Suprapubic skin (tissue), 4 donors: ENCODE measurements at regions not wholly inside any gene's neighbourhood (a gene's known extent, or its start where the extent isn't known, plus 50 kb on each side); places are given as distances from the start of the nearest gene placed in this dataset.

Source experiments
- DNase-seq, 2 donors: peaks; one replicate each; pipeline ENCODE4 v3.0.0-alpha.2; 2019; ENCODE audit warnings: low spot score in 2 of 2
- H3K27ac ChIP-seq: fragments of 200-600 bp; sonication (generic); one replicate; pipeline ENCODE4 v1.5.1; 2019
- H3K27me3 ChIP-seq: fragments of 200-600 bp; sonication (generic); one replicate; pipeline ENCODE4 v1.5.1; 2019
- H3K36me3 ChIP-seq: fragments of 200-600 bp; sonication (generic); one replicate; pipeline ENCODE4 v1.5.1; 2019
- H3K4me1 ChIP-seq: fragments of 200-600 bp; sonication (generic); one replicate; pipeline ENCODE4 v1.5.1; 2019
- H3K4me3 ChIP-seq: fragments of 200-600 bp; sonication (generic); one replicate; pipeline ENCODE4 v1.5.1; 2019; ENCODE audit warnings: mild to moderate bottlenecking
- H3K9me3 ChIP-seq: fragments of 200-600 bp; sonication (generic); one replicate; pipeline ENCODE4 v1.5.1; 2019
- CTCF ChIP-seq, 2 donors: fragments of 200-600 bp in 1 of 2; fragments of 450-650 bp in 1 of 2; sonication (generic) in 1 of 2; IDR thresholded peaks; one replicate each; pipeline ENCODE4 v1.5.1; 2016 to 2019; ENCODE audit warnings: antibody characterized with exemption in 2 of 2, mild to moderate bottlenecking in 1 of 2, moderate library complexity in 1 of 2
- EP300 ChIP-seq: sonication (generic); formaldehyde crosslinking; IDR thresholded peaks from one replicate; pipeline ENCODE4 v1.6.1; 2017; ENCODE audit warnings: antibody characterized with exemption
- POLR2A ChIP-seq, 2 donors: fragments of 450-650 bp; IDR thresholded peaks; one replicate each; pipeline ENCODE4 v1.6.1; 2017; ENCODE audit warnings: antibody characterized with exemption in 2 of 2, mild to moderate bottlenecking in 2 of 2, moderate library complexity in 2 of 2
- POLR2AphosphoS5 ChIP-seq, 3 donors: sonication (generic); formaldehyde crosslinking; IDR thresholded peaks; one replicate each; pipeline ENCODE4 v1.6.1; 2017; ENCODE audit warnings: antibody characterized with exemption in 3 of 3
- WGBS: methylation state at CpG from one replicate; pipeline ENCODE4 v1.1.5; 2018; 5-methylcytosine and 5-hydroxymethylcytosine counted together

- Histone ChIP-seq H3K9me3 (peaks cover 19% of the 10 kb centered on the region), H3K4me3 (no peak overlapping the region), H3K27me3 (no peaks in the 10 kb centered on the region), H3K27ac (no peak overlapping the region), H3K4me1 (no peaks in the 10 kb centered on the region), H3K36me3 (no peaks in the 10 kb centered on the region)
- WGBS: 100% methylated on average over 1 of the region's 3 CpGs
- TF ChIP-seq POLR2AphosphoS5 (IDR thresholded peaks at IDR 0.05): no peak
- TF ChIP-seq CTCF (IDR thresholded peaks at IDR 0.05): no peak
- TF ChIP-seq POLR2A (IDR thresholded peaks at IDR 0.05): no peak
- no peak for TF ChIP-seq EP300
- DNase-seq: no peak
Measured at GRCh38 chr12:86627001-86627400, 370.8 kb upstream of the MGAT4C start.

- Histone ChIP-seq H3K9me3 (peaks cover 17% of the 10 kb centered on the region), H3K4me3 (no peak overlapping the region), H3K27me3 (no peaks in the 10 kb centered on the region), H3K27ac (no peak overlapping the region), H3K4me1 (no peaks in the 10 kb centered on the region), H3K36me3 (no peaks in the 10 kb centered on the region)
- TF ChIP-seq EP300 (no peak), POLR2A (IDR thresholded peaks at IDR 0.05) (no peak), CTCF (IDR thresholded peaks at IDR 0.05) (no peak), POLR2AphosphoS5 (IDR thresholded peaks at IDR 0.05) (no peak)
- no peak for DNase-seq
- 69% methylated on average over 1 of the region's 1 CpG for WGBS
Measured at GRCh38 chr12:86623267-86623666, 367.1 kb upstream of the MGAT4C start.

- DNase-seq: no peak
- TF ChIP-seq POLR2AphosphoS5 (IDR thresholded peaks at IDR 0.05) (no peak), POLR2A (IDR thresholded peaks at IDR 0.05) (no peak), CTCF (IDR thresholded peaks at IDR 0.05) (no peak), EP300 (no peak)
- 83% methylated on average over 2 of the region's 2 CpGs for WGBS
- H3K9me3 ChIP-seq: peaks cover 17% of the 10 kb centered on the region
- no peak overlapping the region for H3K4me3 ChIP-seq
- no peaks in the 10 kb centered on the region for H3K27me3 ChIP-seq
- no peaks in the 10 kb centered on the region for H3K4me1 ChIP-seq
- no peak overlapping the region for H3K27ac ChIP-seq
- H3K36me3 ChIP-seq: no peaks in the 10 kb centered on the region
Measured at GRCh38 chr12:86621957-86622356, 365.8 kb upstream of the MGAT4C start.

GRCh38 chr12:86613311-86613710 lies 357.1 kb upstream of the MGAT4C start:
- TF ChIP-seq EP300 (no peak), POLR2A (IDR thresholded peaks at IDR 0.05) (no peak), CTCF (IDR thresholded peaks at IDR 0.05) (no peak), POLR2AphosphoS5 (IDR thresholded peaks at IDR 0.05) (no peak)
- no peak for DNase-seq
- Histone ChIP-seq H3K9me3 (no peaks in the 10 kb centered on the region), H3K27ac (no peak overlapping the region), H3K4me3 (no peak overlapping the region), H3K27me3 (no peaks in the 10 kb centered on the region), H3K36me3 (no peaks in the 10 kb centered on the region), H3K4me1 (no peaks in the 10 kb centered on the region)
- 24% methylated on average over 1 of the region's 1 CpG for WGBS

GRCh38 chr12:86608638-86609037 lies 352.4 kb upstream of the MGAT4C start:
- no peak overlapping the region for H3K27ac ChIP-seq
- no peaks in the 10 kb centered on the region for H3K9me3 ChIP-seq
- no peaks in the 10 kb centered on the region for H3K4me1 ChIP-seq
- no peak for TF ChIP-seq EP300
- no peak for TF ChIP-seq CTCF (IDR thresholded peaks at IDR 0.05)
- TF ChIP-seq POLR2A (IDR thresholded peaks at IDR 0.05): no peak
- no peaks in the 10 kb centered on the region for H3K27me3 ChIP-seq
- no peak for DNase-seq
- no peak overlapping the region for H3K4me3 ChIP-seq
- H3K36me3 ChIP-seq: no peaks in the 10 kb centered on the region
